GM18520 (cell line): ENCODE measurements at regions not wholly inside any gene's neighbourhood (a gene's known extent, or its start where the extent isn't known, plus 50 kb on each side); places are given as distances from the start of the nearest gene placed in this dataset.
"Not testable (repeated sequence)": the region's sequence is repeated elsewhere in the genome, so short reads cannot be mapped to it uniquely, and the experiment has no call there.

Experiments
- ATAC-seq: cut with Tn5 transposase; IDR thresholded peaks from one replicate; pipeline ENCODE4 v1.9.1; 2021; ENCODE audit not compliant: unreplicated experiment

GRCh38 chr1:170370087-170370486, 161.9 kb upstream of the GORAB start:
- no peak for ATAC-seq

DNA sequence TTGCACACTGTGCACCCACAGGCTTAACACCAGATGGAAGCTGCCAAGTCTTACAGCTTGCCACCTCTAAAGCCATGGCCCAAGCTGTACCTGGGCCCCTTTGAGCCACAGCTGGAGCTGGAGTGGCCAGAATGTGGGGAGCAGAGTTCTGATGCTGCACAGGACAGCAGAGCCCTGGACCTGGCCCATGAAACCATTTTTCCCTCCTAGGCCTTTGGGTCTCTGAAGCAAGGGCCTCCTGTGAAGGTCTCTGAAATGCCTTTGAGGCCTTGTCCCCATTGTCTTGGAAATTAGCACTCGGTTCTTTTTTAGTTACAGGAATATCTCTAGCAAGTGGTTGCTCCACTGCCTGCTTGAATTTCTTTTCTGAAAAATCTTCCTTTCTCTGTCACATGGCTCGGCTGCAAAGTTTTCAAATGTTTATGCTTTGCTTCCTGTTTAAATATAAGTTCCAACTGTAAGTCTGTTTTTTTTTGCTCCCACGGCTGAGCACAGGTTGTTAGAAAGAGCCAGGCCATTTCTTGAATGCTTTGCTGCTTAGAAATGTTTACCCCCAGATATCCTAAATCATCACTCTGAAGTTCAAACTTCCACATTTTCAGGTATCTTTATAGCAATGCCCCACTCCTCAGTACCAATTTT, 156.8 kb upstream of the GORAB start:
- ATAC-seq: no peak

DNA sequence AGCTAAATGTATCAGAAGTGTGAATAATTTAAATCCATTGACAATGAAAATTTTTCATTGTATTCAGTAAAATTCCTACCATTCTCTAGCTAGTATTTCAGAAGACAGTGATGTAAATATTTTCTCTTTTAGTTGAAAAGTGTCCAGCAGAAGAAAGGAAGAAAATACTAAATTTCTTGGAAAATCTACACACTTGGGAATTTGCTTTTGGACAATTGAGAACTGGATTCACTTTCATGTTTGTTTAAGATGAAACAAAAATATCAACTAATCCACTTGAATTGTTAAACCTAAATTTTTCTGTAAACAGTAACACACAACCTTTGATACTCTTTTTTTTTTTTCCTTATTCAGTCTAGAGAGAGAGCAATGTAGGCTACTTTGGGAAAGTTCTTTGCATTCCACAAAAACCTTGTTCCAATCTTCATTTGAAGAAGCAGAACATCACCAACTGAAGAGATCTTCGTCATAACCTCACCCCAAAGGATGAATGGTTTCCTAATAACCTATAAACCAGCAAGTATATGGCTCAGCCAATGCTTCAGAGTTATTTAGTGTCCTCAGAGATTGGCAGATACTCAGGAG, 155.1 kb upstream of the GORAB start:
- no peak for ATAC-seq

DNA sequence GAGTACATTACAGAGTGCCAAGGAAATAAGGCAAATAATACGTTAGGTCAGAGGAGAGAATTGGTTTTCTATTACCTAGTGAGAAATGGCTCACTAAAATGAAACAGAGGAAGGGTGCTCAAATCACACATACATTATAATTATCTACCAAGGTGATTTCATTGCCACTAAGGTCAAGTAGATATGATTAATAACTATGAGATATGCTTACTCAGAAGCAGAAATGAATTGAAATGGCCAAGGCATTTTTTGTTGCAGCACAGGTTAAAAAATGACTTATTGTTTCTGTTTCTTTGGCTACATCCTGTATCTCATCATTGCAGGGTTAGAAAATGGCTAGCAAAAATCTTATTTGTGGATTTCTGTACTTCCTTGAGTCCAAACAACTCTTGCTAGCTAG, 154.5 kb upstream of the GORAB start:
- no peak for ATAC-seq

DNA sequence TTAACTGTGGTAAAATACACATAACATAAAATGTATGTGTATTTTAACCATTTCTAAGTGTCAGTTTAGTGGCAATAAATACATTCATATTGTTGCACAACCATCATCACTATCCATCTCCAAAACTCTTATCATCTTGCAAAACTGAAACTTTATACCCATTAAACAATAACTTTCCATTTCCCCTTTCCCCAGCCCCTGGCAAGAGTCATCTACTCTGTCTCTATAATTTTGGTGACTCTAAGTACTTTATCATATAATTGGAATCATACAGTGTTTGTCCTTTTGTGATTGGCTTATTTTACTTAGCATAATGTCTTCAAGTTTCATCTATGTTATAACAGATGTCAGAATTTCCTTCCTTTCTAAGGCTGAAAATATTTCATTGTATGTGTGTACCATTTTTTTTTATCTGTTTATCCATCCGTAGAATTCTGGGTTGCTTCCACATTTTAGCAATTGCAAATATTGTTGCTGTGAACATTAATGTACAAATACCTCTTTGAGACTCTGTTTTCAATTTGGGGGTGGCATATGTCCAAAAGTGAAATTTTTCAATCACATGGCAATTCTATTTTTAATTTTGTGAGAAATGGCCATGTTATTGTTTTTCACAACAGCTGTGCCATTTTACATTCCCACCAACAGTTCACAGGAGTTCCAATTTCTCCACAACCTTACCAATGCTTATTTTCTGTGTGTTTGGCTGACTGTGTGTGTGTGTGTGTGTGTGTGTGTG, 153.9 kb upstream of the GORAB start:
- no peak for ATAC-seq

DNA sequence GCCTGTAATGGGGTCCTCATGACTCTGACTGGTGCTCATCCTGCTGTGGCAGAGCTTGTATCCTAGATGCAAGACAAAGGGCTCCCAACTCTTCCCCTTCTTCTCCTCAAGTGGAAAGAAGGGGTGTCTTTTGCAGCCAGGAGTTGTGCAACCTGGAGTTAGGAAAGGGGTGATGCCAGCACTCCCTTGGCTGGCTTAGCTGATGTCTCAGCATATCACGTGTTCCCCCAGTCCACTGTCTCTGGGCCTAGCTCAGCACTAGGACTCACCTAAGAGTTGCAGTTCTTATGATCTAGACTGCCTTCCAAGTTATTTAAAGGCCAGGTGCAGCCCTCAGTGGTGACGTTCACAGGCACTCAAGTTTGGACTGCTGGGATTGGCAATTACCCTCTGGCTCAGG, 146.2 kb upstream of the GORAB start:
- ATAC-seq: no peak

DNA sequence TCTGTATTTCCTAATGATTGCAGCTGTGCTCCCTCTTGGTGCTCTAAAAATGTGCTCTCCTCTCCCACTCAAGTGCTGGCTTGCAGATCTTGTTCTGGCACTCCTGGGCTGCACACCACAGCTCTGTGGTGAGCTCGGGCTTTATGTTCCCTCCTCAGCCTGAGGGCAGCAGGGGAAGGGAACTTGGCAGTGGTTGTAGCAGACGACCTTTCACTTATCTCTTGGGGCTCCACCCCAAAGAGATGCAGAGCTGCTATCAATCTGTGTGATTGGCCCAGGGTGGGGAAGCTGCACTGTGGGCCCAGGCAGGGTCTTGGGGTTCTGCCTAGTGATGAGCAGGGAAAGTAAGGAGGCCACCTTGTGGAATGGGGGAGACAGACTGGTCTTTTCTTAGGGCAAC, 143.5 kb upstream of the GORAB start:
- no peak for ATAC-seq

- ATAC-seq: no peak
Measured at GRCh38 chr1:170395149-170395548, 136.8 kb upstream of the GORAB start.

DNA sequence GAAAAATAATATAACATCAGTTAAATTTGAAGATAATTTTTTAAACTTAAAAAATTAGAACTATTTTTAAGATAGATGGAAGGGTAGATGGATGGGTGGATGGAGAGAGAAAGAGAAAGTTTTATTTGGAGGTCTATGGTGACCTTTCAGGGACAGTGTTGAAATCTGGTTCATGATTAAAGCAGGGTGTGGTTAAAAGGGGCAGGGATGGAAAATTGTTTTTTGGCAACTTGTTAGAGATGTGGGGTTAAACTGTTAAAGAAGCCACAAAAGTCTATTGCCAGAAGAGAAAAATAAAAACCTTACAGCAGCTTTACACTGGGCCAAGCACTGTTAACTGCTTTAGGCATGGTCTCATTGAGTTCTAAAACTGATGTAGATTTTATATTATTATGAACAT, 134.9 kb upstream of the GORAB start:
- ATAC-seq: no peak

- no peak for ATAC-seq
Measured at GRCh38 chr1:170402476-170403311, 129.3 kb upstream of the GORAB start.

DNA sequence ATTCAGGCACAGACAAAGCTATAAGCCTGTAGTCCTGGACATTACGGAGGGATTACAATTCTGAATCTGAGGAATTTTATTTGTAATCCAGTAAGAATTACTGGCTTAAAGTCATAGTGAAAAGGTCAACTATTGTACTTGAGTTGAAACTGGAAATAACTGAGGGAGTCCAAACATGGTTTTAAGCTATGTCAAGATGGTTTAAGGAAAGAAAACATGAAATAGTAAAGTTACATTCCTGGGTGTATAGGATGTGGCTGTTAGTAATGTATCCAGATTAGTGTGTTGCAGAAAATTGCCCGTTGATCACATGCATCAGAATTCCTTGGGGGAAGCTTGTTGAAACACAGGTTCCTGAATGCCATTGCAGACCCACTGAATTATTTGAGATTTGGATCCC, 124.8 kb upstream of the GORAB start:
- ATAC-seq: no peak

DNA sequence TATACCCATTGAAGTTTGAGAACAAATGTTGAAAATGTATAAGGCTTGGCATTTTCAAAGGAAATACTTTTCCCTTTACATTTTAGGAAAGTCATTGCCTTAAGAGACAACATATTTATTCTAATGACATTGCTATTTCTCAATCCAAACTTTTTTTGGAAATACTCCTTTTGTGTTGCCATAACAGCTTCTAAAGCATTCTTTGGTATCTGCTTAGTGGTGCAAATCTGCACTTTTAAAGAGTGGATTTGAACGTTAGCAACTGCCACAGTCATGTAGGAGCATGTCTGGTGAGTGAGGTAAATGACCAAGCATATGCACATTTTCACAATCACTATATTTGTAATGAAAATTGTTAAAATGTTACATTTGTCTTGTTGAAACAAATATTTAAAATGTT, 124.4 kb upstream of the GORAB start:
- ATAC-seq: no peak

GRCh38 chr1:170410401-170411166, 121.4 kb upstream of the GORAB start:
- ATAC-seq: no peak

DNA sequence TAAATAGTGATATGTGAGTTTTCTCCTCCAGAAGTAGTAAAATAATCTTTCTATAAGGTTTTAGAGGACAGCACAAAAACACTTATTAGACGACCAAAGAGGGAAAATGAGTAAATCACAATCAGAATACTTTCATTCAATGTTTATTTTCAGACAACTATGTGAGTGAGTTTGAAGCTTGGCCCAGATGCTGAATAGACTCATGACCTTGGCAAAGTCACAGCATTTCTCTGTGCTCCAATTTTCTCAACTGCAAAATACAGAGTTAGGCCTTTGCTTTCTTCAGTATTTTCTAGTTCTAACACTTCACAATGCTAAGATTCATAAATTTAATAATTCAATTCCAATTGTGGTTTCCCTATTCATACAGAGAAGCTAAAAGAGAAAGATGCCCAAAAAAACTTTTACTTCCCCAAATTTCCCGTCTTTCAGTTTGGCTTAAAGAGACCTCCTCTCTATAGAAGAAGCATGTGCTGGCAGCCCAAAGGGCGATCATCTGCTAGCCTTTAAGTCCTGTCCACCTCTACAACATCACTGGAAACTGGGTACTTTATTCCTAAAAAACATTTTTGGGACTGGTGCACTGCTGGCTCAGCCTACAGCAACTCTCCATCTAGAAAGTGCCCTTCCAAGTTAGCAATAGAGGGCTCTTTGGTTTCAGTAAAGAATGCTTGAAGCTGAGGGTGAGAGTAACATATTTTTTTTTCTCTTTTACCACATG, 116.8 kb upstream of the GORAB start:
- ATAC-seq: no peak

DNA sequence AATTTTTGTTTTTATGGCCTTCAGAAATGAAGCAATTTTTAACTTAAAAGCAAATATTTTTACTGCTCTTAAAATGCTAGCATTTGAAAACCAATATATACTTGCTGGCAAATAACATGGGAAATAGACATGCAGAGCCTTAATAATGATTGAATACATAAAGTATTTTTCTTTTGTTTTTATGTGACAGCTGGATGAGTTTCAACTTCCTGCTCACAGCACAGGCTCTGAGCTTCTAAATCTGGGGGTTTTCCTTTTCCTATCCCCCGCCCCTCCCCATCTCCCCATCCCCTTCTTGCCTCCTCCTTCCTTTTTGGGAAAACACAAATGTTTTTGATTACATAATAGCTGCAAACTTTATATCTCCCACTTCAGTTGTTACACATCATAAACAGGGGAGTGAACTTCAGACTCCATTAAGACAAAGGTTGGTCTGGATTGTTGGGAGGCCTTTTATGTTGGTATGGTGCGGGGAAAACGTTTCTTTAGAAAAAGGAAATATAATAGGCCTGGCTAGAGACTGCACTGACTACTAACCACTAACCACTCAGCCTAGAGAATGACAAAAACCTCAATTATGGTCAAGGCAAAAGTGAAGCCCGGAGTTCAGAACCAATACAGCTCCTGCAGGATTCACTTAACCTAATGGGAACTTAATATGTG, 116.1 kb upstream of the GORAB start:
- no peak for ATAC-seq

DNA sequence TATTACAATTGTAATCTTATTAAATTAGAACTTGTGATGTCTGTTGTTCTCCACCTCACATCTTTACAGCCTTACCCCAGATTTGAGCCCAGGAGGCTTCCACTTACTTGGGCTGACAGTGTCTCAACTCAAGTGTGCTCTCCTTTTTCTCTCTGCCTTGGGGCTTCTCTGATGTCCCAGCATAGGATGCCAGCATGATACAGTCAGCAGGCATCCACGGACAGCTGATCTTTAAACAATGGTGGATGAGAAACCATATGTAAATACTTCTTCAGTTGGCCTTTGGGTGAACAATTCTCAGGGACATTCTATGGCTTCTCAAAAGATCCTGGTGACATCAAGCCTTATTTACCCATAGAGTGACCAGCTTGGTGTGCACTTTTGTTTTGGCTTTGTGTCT, 107.6 kb upstream of the GORAB start:
- no peak for ATAC-seq

DNA sequence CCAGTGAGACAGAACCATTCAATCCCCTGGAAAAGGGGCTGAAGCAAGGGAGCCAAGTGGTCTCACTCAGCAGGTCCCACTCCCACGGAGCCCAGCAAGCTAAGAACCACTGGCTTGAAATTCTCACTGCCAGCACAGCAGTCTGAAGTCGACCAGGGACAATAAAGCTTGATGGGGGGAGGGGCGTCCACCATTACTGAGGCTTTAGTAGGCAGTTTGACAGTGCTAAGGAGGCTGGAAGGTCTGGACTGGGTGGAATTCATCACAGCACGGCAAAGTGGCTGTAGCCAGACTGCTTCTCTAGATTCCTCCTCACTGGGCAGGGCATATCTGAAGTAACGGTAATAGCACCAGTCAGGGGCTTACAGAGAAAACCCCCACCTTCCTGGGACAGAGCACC, 105.4 kb upstream of the GORAB start:
- ATAC-seq: no peak

GRCh38 chr1:170427002-170427401, 105.0 kb upstream of the GORAB start:
- ATAC-seq: not testable (repeated sequence)

DNA sequence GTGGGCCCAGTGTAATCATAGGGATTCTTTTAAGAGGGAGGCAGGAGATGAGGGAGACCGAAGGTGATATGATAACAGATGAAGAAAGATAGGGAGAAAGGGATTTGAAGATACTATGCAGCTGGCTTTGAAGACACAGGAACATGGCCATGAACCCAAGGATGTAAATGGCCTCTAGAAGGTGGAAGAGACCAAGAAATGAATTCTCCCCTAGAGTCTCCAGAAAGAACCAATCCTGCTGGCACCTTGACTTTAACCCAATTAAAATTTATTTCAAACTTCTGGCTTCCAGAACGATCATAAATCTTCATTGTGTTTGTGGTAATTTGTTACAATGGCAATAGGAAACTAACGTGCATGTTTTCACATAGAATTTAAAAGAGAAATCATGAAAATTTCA, 95.0 kb upstream of the GORAB start:
- ATAC-seq: no peak

- no peak for ATAC-seq
Measured at GRCh38 chr1:170445096-170445495, 86.9 kb upstream of the GORAB start.
